Lung (tissue), 11 donors: ENCODE measurements at regions not wholly inside any gene's neighbourhood (a gene's known extent, or its start where the extent isn't known, plus 50 kb on each side); places are given as distances from the start of the nearest gene placed in this dataset.

Experiments
- ATAC-seq: fragments of 200-7000 bp; cut with Tn5 transposase; one replicate; pipeline ENCODE4 v1.9.1; 2020; ENCODE audit warnings: moderate number of reproducible peaks; ENCODE audit not compliant: insufficient read depth, low FRiP score
- DNase-seq, 3 donors: peaks; one replicate each; pipeline ENCODE4 v3.0.0-alpha.2; 2013 to 2017
- H3K27ac ChIP-seq, 2 donors: one replicate each; pipeline ENCODE4 v1.5.1; 2013; ENCODE audit warnings: mild to moderate bottlenecking in 2 of 2, moderate library complexity in 2 of 2, control low read depth in 1 of 2, inconsistent platforms in 1 of 2, low read depth in 1 of 2, low read length in 1 of 2
- H3K27me3 ChIP-seq, 3 donors: one replicate each; pipeline ENCODE4 v1.5.1; 2013; ENCODE audit warnings: low read length in 2 of 3; ENCODE audit not compliant: control insufficient read depth in 3 of 3, insufficient read depth in 3 of 3
- H3K36me3 ChIP-seq, 4 donors: one replicate each; pipeline ENCODE4 v1.5.1; 2013; ENCODE audit warnings: low read length in 4 of 4, mild to moderate bottlenecking in 1 of 4, moderate library complexity in 1 of 4; ENCODE audit not compliant: control insufficient read depth in 4 of 4, insufficient read depth in 4 of 4
- H3K4me1 ChIP-seq, 5 donors: one replicate each; pipeline ENCODE4 v1.5.1; 2013; ENCODE audit warnings: low read length in 5 of 5, mild to moderate bottlenecking in 2 of 5, moderate library complexity in 1 of 5; ENCODE audit not compliant: control insufficient read depth in 5 of 5, insufficient read depth in 5 of 5
- H3K4me3 ChIP-seq: one replicate; pipeline ENCODE4 v1.5.1; 2013; ENCODE audit warnings: mild to moderate bottlenecking, control low read depth, moderate library complexity
- H3K9ac ChIP-seq, 2 donors: one replicate each; pipeline ENCODE4 v1.5.1; 2013; ENCODE audit warnings: low read length in 2 of 2, control low read depth in 1 of 2; ENCODE audit not compliant: insufficient read depth in 1 of 2
- H3K9me3 ChIP-seq, 4 donors: one replicate each; pipeline ENCODE4 v1.5.1; 2013; ENCODE audit warnings: low read length in 3 of 4, mild to moderate bottlenecking in 1 of 4, moderate library complexity in 1 of 4; ENCODE audit not compliant: control insufficient read depth in 4 of 4, insufficient read depth in 3 of 4
- CTCF ChIP-seq: IDR thresholded peaks from 2 replicates; pipeline ENCODE4 v1.5.1; 2012; ENCODE audit warnings: mild to moderate bottlenecking; ENCODE audit errors: control extremely low read depth, extremely low read depth
- WGBS, 2 donors: extraction: QIAGEN DNeasy Blood & Tissue Kit; methylation state at CpG; one replicate each; pipeline ENCODE4 v1.1.7; 2013; 5-methylcytosine and 5-hydroxymethylcytosine counted together
- donor health status: control.
- donor health status: control.
- donor health status: Bipolar disorder and iron deficiency.
- donor health status: healthy.
- donor health status: DM: yes; HTN: yes; CAD: no.

GRCh38 chr10:44261296-44261695 is 123.6 kb downstream of the CXCL12 start:
- Histone ChIP-seq H3K27me3 (no peaks in the 10 kb centered on the region), H3K4me3 (no peak overlapping the region), H3K9me3 (peaks cover 0 to 2% (median 0%) of the 10 kb centered on the region in 4 donors), H3K36me3 (no peaks in the 10 kb centered on the region), H3K9ac (no peak overlapping the region), H3K27ac (no peak overlapping the region), H3K4me1 (peaks cover 0 to 16% (median 4%) of the 10 kb centered on the region in 5 donors)
- 91 to 92% methylated on average over 16 of the region's 16 CpGs for WGBS, 2 donors
- ATAC-seq (no peak), DNase-seq (no peak)
- TF ChIP-seq CTCF, result no peak

DNA sequence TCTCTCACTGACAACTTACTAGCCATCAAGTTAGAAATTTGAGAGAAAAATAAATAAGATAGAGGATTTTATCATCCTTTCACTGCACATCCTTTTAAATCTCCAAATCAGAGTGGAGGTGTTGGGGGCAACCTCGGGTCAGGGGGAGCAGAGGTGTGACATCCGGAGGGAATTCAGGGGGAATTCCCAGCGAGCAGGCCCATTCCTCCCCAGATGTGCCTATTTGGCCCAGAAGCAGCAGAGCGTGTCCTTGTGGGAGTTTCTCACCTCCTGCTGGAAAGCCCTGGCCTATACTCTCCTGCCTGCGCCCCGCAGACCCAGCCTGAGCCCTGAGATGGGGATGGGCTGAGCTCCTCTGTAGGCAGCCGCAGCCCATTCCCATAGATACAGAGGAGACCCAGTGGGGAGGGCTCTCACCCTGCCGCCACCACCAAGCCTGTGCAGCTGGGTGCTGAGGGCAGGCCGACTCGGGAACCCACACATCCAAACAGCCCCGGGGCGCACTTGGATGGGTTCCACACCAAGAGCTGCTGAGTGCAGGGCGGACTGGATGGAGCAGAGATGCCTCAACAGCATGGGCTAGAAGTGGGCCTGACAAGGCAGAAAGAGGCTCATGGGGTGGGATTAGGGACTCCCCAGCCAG is 124.5 kb downstream of the CXCL12 start:
- Histone ChIP-seq H3K27me3 (no peaks in the 10 kb centered on the region), H3K4me3 (no peak overlapping the region), H3K36me3 (no peaks in the 10 kb centered on the region), H3K27ac (no peak overlapping the region), H3K4me1 (peaks cover 0 to 16% (median 4%) of the 10 kb centered on the region in 5 donors), H3K9me3 (no peaks in the 10 kb centered on the region), H3K9ac (no peak overlapping the region)
- no peak for TF ChIP-seq CTCF
- DNase-seq (no peak), ATAC-seq (no peak)
- WGBS, 2 donors, result 91 to 92% methylated on average over 13 of the region's 13 CpGs

DNA sequence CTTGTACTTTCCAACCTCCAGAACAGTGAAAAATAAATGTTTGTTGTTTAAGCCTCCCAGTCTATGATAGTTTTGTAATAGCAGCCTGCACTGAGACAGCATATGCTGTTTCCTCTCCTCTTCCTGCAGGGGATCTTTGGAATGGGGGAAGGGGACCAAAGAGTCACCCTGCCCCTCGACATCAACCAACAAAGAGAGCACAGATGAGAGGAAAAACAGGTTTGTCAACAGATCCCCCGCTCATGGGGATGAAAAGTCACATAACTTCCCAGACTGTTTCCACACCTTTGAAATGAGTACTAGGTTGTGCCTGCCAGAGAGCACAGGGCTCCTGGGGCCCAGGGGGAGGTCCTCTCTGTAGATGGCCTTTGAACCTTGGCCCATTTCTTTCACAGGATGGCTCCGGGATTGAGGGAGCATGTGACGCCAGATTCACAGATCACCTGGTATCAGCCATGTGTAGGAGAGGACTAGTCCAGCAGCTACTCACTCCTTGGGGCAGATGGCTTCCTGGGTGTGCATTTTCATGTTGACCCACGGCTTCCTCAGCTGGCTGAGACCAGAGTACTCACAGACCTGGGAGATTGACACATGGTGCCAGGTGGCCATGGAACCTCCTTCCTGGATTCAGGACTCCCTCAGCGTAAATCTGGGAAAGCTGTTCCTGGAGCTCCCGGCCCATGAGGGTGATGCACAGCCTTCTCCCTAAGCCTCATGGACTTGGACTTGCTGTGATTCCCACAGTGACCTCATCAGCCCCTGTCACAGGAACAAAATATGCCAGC is 125.6 kb downstream of the CXCL12 start:
- Histone ChIP-seq H3K9me3 (no peaks in the 10 kb centered on the region), H3K36me3 (no peaks in the 10 kb centered on the region), H3K27me3 (no peaks in the 10 kb centered on the region), H3K27ac (no peak overlapping the region), H3K9ac (no peak overlapping the region), H3K4me3 (no peak overlapping the region), H3K4me1 (peaks cover 0 to 16% (median 4%) of the 10 kb centered on the region in 5 donors)
- no peak for TF ChIP-seq CTCF
- DNase-seq, result no peak
- 76 to 83% methylated on average over 7 of the region's 7 CpGs for WGBS, 2 donors
- no peak for ATAC-seq
